Neuronal stem cell (in vitro differentiated cells): ENCODE measurements at regions not wholly inside any gene's neighbourhood (a gene's known extent, or its start where the extent isn't known, plus 50 kb on each side); places are given as distances from the start of the nearest gene placed in this dataset.

Source experiments
- DNase-seq: peaks from one replicate; pipeline ENCODE4 v3.0.0-alpha.2; 2013; ENCODE audit warnings: low spot score
- H2AFZ ChIP-seq: one replicate; pipeline ENCODE4 v1.6.1; 2013; ENCODE audit warnings: mild to moderate bottlenecking, low read length, inconsistent platforms
- H2AK5ac ChIP-seq: 2 replicates; pipeline ENCODE4 v1.6.1; 2013; ENCODE audit warnings: low read depth, mild to moderate bottlenecking, inconsistent platforms, low read length, moderate library complexity, mixed read lengths
- H2BK120ac ChIP-seq: 2 replicates; pipeline ENCODE4 v1.6.1; 2013; ENCODE audit warnings: low read depth, mild to moderate bottlenecking, inconsistent platforms, low read length, moderate library complexity, mixed read lengths
- H2BK12ac ChIP-seq: one replicate; pipeline ENCODE4 v1.6.1; 2013; ENCODE audit warnings: low read length, inconsistent platforms
- H2BK15ac ChIP-seq: 2 replicates; pipeline ENCODE4 v1.6.1; 2013; ENCODE audit warnings: mild to moderate bottlenecking, low read length, inconsistent platforms, mixed read lengths
- H2BK5ac ChIP-seq: one replicate; pipeline ENCODE4 v1.6.1; 2013; ENCODE audit warnings: inconsistent platforms, mild to moderate bottlenecking, low read length, moderate library complexity
- H3K14ac ChIP-seq: one replicate; pipeline ENCODE4 v1.6.1; 2013; ENCODE audit warnings: low read length, inconsistent platforms
- H3K18ac ChIP-seq: 2 replicates; pipeline ENCODE4 v1.6.1; 2013; ENCODE audit warnings: low read length, inconsistent platforms
- H3K23ac ChIP-seq: 2 replicates; pipeline ENCODE4 v1.6.1; 2013; ENCODE audit warnings: low read depth, mild to moderate bottlenecking, mixed read lengths, low read length, inconsistent platforms; ENCODE audit not compliant: poor library complexity
- H3K27ac ChIP-seq: replicated peaks from 3 replicates; pipeline ENCODE4 v1.5.1; 2013; ENCODE audit warnings: low read length, inconsistent platforms
- H3K27me3 ChIP-seq, 3 experiments: 2 replicates each; pipeline ENCODE4 v1.6.1; 2013; ENCODE audit warnings: low read length in 3 of 3, mild to moderate bottlenecking in 2 of 3, inconsistent platforms in 1 of 3, low read depth in 1 of 3, mixed read lengths in 1 of 3, moderate library complexity in 1 of 3; ENCODE audit not compliant: control insufficient read depth in 3 of 3, insufficient read depth in 3 of 3
- H3K36me3 ChIP-seq, 2 donors: replicated peaks in 1 of 2; 2 replicates each; pipeline ENCODE4 v1.6.1; 2013; ENCODE audit warnings: low read length in 2 of 2; ENCODE audit not compliant: control insufficient read depth in 2 of 2, insufficient read depth in 2 of 2
- H3K4ac ChIP-seq: 2 replicates; pipeline ENCODE4 v1.6.1; 2013; ENCODE audit warnings: inconsistent platforms, mild to moderate bottlenecking, low read length, moderate library complexity
- H3K4me1 ChIP-seq, 2 donors: 1 replicate in 1 of 2; 2 replicates in 1 of 2; pipeline ENCODE4 v1.6.1; 2013; ENCODE audit warnings: low read length in 2 of 2, low read depth in 1 of 2; ENCODE audit not compliant: control insufficient read depth in 2 of 2, insufficient read depth in 1 of 2
- H3K4me2 ChIP-seq: one replicate; pipeline ENCODE4 v1.6.1; 2013; ENCODE audit warnings: mild to moderate bottlenecking, low read length, inconsistent platforms; ENCODE audit not compliant: insufficient read depth, poor library complexity, severe bottlenecking
- H3K4me3 ChIP-seq, 2 donors: 2 replicates each; pipeline ENCODE4 v1.5.1; 2013; ENCODE audit warnings: low read length in 2 of 2, mild to moderate bottlenecking in 2 of 2, inconsistent platforms in 1 of 2, moderate library complexity in 1 of 2
- H3K79me1 ChIP-seq: one replicate; pipeline ENCODE4 v1.6.1; 2013; ENCODE audit warnings: low read depth, mild to moderate bottlenecking, inconsistent platforms, low read length, moderate library complexity
- H3K9ac ChIP-seq: one replicate; pipeline ENCODE4 v1.6.1; 2013; ENCODE audit warnings: mild to moderate bottlenecking, low read depth, low read length, inconsistent platforms; ENCODE audit not compliant: poor library complexity
- H3K9me3 ChIP-seq, 2 donors: replicated peaks in 1 of 2; 2 replicates each; pipeline versions ENCODE3 to v1.6.1; 2013; ENCODE audit warnings: low read length in 2 of 2, mild to moderate bottlenecking in 2 of 2, inconsistent platforms in 1 of 2, low read depth in 1 of 2, mixed read lengths in 1 of 2, moderate library complexity in 1 of 2; ENCODE audit not compliant: control insufficient read depth in 2 of 2, insufficient read depth in 1 of 2
- H4K8ac ChIP-seq: one replicate; pipeline ENCODE4 v1.6.1; 2013; ENCODE audit warnings: low read depth, mild to moderate bottlenecking, inconsistent platforms, low read length, moderate library complexity
- H4K91ac ChIP-seq: one replicate; pipeline ENCODE4 v1.6.1; 2013; ENCODE audit warnings: low read length, low read depth, mild to moderate bottlenecking, inconsistent platforms; ENCODE audit not compliant: poor library complexity
- WGBS, 2 donors: extraction: QIAGEN DNeasy Blood & Tissue Kit; methylation state at CpG; one replicate each; pipeline ENCODE4 v1.1.7; 2013; ENCODE audit warnings: missing lambda C conversion rate in 2 of 2, mixed read lengths in 1 of 2; ENCODE audit not compliant: insufficient read length in 2 of 2, insufficient replicate concordance in 1 of 2; ENCODE audit errors: extremely low coverage in 2 of 2; 5-methylcytosine and 5-hydroxymethylcytosine counted together

DNA sequence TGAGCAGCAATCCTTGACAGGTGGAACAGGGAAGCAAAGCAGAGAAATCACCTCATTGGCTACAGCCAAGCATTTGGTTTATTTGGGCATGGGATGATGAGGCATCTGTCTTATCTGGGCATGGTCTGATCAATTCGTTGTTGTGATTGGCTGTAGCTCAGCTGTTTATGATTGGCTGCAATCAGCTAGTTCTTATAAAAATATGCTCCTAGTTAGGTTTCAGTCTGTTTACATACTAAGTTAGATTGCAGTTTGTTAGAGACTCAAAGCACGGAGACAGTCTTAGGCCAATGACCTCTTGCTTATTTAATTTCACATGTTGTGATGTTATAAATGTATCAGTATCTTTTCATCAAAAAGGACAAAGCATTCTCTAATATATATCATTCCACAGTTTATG is 312.0 kb downstream of the PDGFC start:
- Histone ChIP-seq H2BK5ac (no peak overlapping the region), H2AFZ (no peak overlapping the region), H3K18ac (no peak overlapping the region), H4K91ac (no peak overlapping the region), H4K8ac (no peak overlapping the region), H3K4ac (no peak overlapping the region), H2BK15ac (no peak overlapping the region), H3K9ac (no peak overlapping the region), H3K9me3 (no peaks in the 10 kb centered on the region), H3K27ac (no peak overlapping the region), H3K4me2 (no peak overlapping the region), H2BK120ac (no peak overlapping the region), H3K4me1 (peaks cover 0 to 2% of the 10 kb centered on the region in 2 donors), H3K14ac (no peak overlapping the region), H3K4me3 (no peak overlapping the region), H3K27me3 (no peaks in the 10 kb centered on the region), H2BK12ac (no peak overlapping the region), H3K23ac (no peak overlapping the region), H2AK5ac (no peak overlapping the region), H3K79me1 (no peaks in the 10 kb centered on the region), H3K36me3 (no peaks in the 10 kb centered on the region)
- no peak for DNase-seq
- WGBS, 2 donors: no CpG with 5 or more reads among the region's 2 CpGs

- Histone ChIP-seq H2BK15ac (no peak overlapping the region), H3K79me1 (no peaks in the 10 kb centered on the region), H4K91ac (no peak overlapping the region), H3K9me3 (no peaks in the 10 kb centered on the region), H3K4me2 (no peak overlapping the region), H3K4me1 (no peaks in the 10 kb centered on the region), H3K14ac (no peak overlapping the region), H2BK12ac (no peak overlapping the region), H3K27ac (no peak overlapping the region), H3K9ac (no peak overlapping the region), H2AK5ac (no peak overlapping the region), H2BK120ac (no peak overlapping the region), H3K4ac (no peak overlapping the region), H3K36me3 (no peaks in the 10 kb centered on the region), H2AFZ (no peak overlapping the region), H3K18ac (no peak overlapping the region), H3K27me3 (no peaks in the 10 kb centered on the region), H3K4me3 (no peak overlapping the region), H4K8ac (no peak overlapping the region), H3K23ac (no peak overlapping the region), H2BK5ac (no peak overlapping the region)
- WGBS, 2 donors: no CpG with 5 or more reads among the region's 2 CpGs
- no peak for DNase-seq
Measured at GRCh38 chr4:156656896-156657295, 314.7 kb downstream of the PDGFC start.

- Histone ChIP-seq H2BK12ac (no peak overlapping the region), H2BK5ac (no peak overlapping the region), H2BK120ac (no peak overlapping the region), H3K27me3 (no peaks in the 10 kb centered on the region), H3K9me3 (peaks cover 0 to 4% of the 10 kb centered on the region in 2 donors), H2AFZ (no peak overlapping the region), H3K9ac (no peak overlapping the region), H2AK5ac (no peak overlapping the region), H3K27ac (no peak overlapping the region), H4K91ac (no peak overlapping the region), H4K8ac (no peak overlapping the region), H3K14ac (no peak overlapping the region), H3K4me2 (no peak overlapping the region), H3K79me1 (no peaks in the 10 kb centered on the region), H3K36me3 (no peaks in the 10 kb centered on the region), H3K4me3 (no peak overlapping the region), H3K18ac (no peak overlapping the region), H3K23ac (no peak overlapping the region), H2BK15ac (no peak overlapping the region), H3K4ac (no peak overlapping the region), H3K4me1 (no peaks in the 10 kb centered on the region)
- DNase-seq: no peak
- no CpG with 5 or more reads among the region's 5 CpGs for WGBS, 2 donors
Measured at GRCh38 chr4:156654410-156654809, 317.2 kb downstream of the PDGFC start.

- no peak overlapping the region for H2BK12ac ChIP-seq
- H3K27me3 ChIP-seq: no peaks in the 10 kb centered on the region
- H3K14ac ChIP-seq: no peak overlapping the region
- H2AK5ac ChIP-seq: no peak overlapping the region
- no peak overlapping the region for H3K4me3 ChIP-seq
- H3K36me3 ChIP-seq: no peaks in the 10 kb centered on the region
- H2BK120ac ChIP-seq: no peak overlapping the region
- H3K4ac ChIP-seq: no peak overlapping the region
- no peak overlapping the region for H3K4me2 ChIP-seq
- no peak overlapping the region for H3K18ac ChIP-seq
- no peak for DNase-seq
- no peak overlapping the region for H3K27ac ChIP-seq
- H3K79me1 ChIP-seq: no peaks in the 10 kb centered on the region
- no peak overlapping the region for H4K8ac ChIP-seq
- no peaks in the 10 kb centered on the region for H3K9me3 ChIP-seq
- no peak overlapping the region for H2BK15ac ChIP-seq
- no peak overlapping the region for H3K23ac ChIP-seq
- H2BK5ac ChIP-seq: no peak overlapping the region
- H4K91ac ChIP-seq: no peak overlapping the region
- no peaks in the 10 kb centered on the region for H3K4me1 ChIP-seq
- H2AFZ ChIP-seq: no peak overlapping the region
- H3K9ac ChIP-seq: no peak overlapping the region
Measured at GRCh38 chr4:156643826-156644225, 327.8 kb downstream of the PDGFC start.
